ENCODE measurements at regions not wholly inside any gene's neighbourhood (a gene's known extent, or its start where the extent isn't known, plus 50 kb on each side); places are given as distances from the start of the nearest gene placed in this dataset.

GRCh38 chr3:64916192-64916798, 228.5 kb upstream of the ADAMTS9 start:
- Mint-ChIP-seq H3K9me3 (peaks cover 4% of the 10 kb centered on the region), H3K27ac (no peak overlapping the region), H3K4me1 (no peaks in the 10 kb centered on the region), H3K36me3 (no peaks in the 10 kb centered on the region), H3K4me3 (no peak overlapping the region), H3K27me3 (no peaks in the 10 kb centered on the region)
- ATAC-seq (ENCODE audit: low read depth): no peak
- POLR2A ChIA-PET: no interaction called here
- no peak for DNase-seq

- peaks cover 4% of the 10 kb centered on the region for H3K9me3 Mint-ChIP-seq
- no peaks in the 10 kb centered on the region for H3K27me3 Mint-ChIP-seq
- ATAC-seq (ENCODE audit: low read depth) (no peak), DNase-seq (no peak)
- POLR2A ChIA-PET: no interaction called here
- no peaks in the 10 kb centered on the region for H3K36me3 Mint-ChIP-seq
- no peaks in the 10 kb centered on the region for H3K4me1 Mint-ChIP-seq
- H3K4me3 Mint-ChIP-seq: no peak overlapping the region
- H3K27ac Mint-ChIP-seq: no peak overlapping the region
These were observed 228.0 kb upstream of the ADAMTS9 start for GRCh38 chr3:64915778-64916177.

- Mint-ChIP-seq H3K9me3 (peaks cover 8% of the 10 kb centered on the region), H3K27ac (no peak overlapping the region), H3K36me3 (no peaks in the 10 kb centered on the region), H3K4me1 (no peaks in the 10 kb centered on the region), H3K27me3 (no peaks in the 10 kb centered on the region), H3K4me3 (no peak overlapping the region)
- no peak for DNase-seq
- POLR2A ChIA-PET: no interaction called here
- ATAC-seq (ENCODE audit: low read depth): no peak
These were observed 225.7 kb upstream of the ADAMTS9 start for GRCh38 chr3:64913515-64913914.

- H3K9me3 Mint-ChIP-seq: peaks cover 8% of the 10 kb centered on the region
- H3K27ac Mint-ChIP-seq: no peak overlapping the region
- H3K36me3 Mint-ChIP-seq: no peaks in the 10 kb centered on the region
- DNase-seq (no peak), ATAC-seq (ENCODE audit: low read depth) (no peak)
- no peaks in the 10 kb centered on the region for H3K4me1 Mint-ChIP-seq
- H3K4me3 Mint-ChIP-seq: no peak overlapping the region
- H3K27me3 Mint-ChIP-seq: no peaks in the 10 kb centered on the region
- POLR2A ChIA-PET: no interaction called here
These were observed 223.3 kb upstream of the ADAMTS9 start for GRCh38 chr3:64911138-64911537.

- no peaks in the 10 kb centered on the region for H3K27me3 Mint-ChIP-seq
- POLR2A ChIA-PET: no interaction called here
- H3K9me3 Mint-ChIP-seq: peaks cover 9% of the 10 kb centered on the region
- H3K4me3 Mint-ChIP-seq: no peak overlapping the region
- H3K4me1 Mint-ChIP-seq: no peaks in the 10 kb centered on the region
- H3K27ac Mint-ChIP-seq: no peak overlapping the region
- DNase-seq (no peak), ATAC-seq (ENCODE audit: low read depth) (no peak)
- H3K36me3 Mint-ChIP-seq: no peaks in the 10 kb centered on the region
These were observed 222.1 kb upstream of the ADAMTS9 start for GRCh38 chr3:64909757-64910467.

- POLR2A ChIA-PET: no interaction called here
These were observed 221.2 kb upstream of the ADAMTS9 start for GRCh38 chr3:64909011-64909410.

GRCh38 chr3:64908251-64908685, 220.5 kb upstream of the ADAMTS9 start:
- no peak overlapping the region for H3K4me3 Mint-ChIP-seq
- H3K27me3 Mint-ChIP-seq: no peaks in the 10 kb centered on the region
- POLR2A ChIA-PET: no interaction called here
- ATAC-seq (ENCODE audit: low read depth): no peak
- no peak for DNase-seq
- H3K9me3 Mint-ChIP-seq: peaks cover 6% of the 10 kb centered on the region
- no peaks in the 10 kb centered on the region for H3K4me1 Mint-ChIP-seq
- H3K36me3 Mint-ChIP-seq: no peaks in the 10 kb centered on the region
- H3K27ac Mint-ChIP-seq: no peak overlapping the region

More at GRCh38 chr3:64909011-64909410, 221.2 kb upstream of the ADAMTS9 start:
- no peak overlapping the region for H3K27ac Mint-ChIP-seq
- peaks cover 6% of the 10 kb centered on the region for H3K9me3 Mint-ChIP-seq
- no peaks in the 10 kb centered on the region for H3K36me3 Mint-ChIP-seq
- H3K4me3 Mint-ChIP-seq: no peak overlapping the region
- no peaks in the 10 kb centered on the region for H3K4me1 Mint-ChIP-seq
- no peak for DNase-seq
- no peak for ATAC-seq (ENCODE audit: low read depth)
- H3K27me3 Mint-ChIP-seq: no peaks in the 10 kb centered on the region

GRCh38 chr3:64905906-64906410, 218.2 kb upstream of the ADAMTS9 start:
- ATAC-seq (ENCODE audit: low read depth): no peak
- no peaks in the 10 kb centered on the region for H3K4me1 Mint-ChIP-seq
- peaks cover 6% of the 10 kb centered on the region for H3K9me3 Mint-ChIP-seq
- no peak overlapping the region for H3K27ac Mint-ChIP-seq
- H3K4me3 Mint-ChIP-seq: no peak overlapping the region
- POLR2A ChIA-PET: no interaction called here
- no peaks in the 10 kb centered on the region for H3K27me3 Mint-ChIP-seq
- no peaks in the 10 kb centered on the region for H3K36me3 Mint-ChIP-seq
- no peak for DNase-seq

- no peaks in the 10 kb centered on the region for H3K36me3 Mint-ChIP-seq
- no peaks in the 10 kb centered on the region for H3K27me3 Mint-ChIP-seq
- DNase-seq (no peak), ATAC-seq (ENCODE audit: low read depth) (no peak)
- peaks cover 2% of the 10 kb centered on the region for H3K4me1 Mint-ChIP-seq
- H3K27ac Mint-ChIP-seq: no peak overlapping the region
- POLR2A ChIA-PET: no interaction called here
- H3K9me3 Mint-ChIP-seq: peaks cover 5% of the 10 kb centered on the region
- H3K4me3 Mint-ChIP-seq: no peak overlapping the region
These were observed 215.2 kb upstream of the ADAMTS9 start for GRCh38 chr3:64903006-64903405.

- no peaks in the 10 kb centered on the region for H3K27me3 Mint-ChIP-seq
- DNase-seq: no peak
- peaks cover 2% of the 10 kb centered on the region for H3K4me1 Mint-ChIP-seq
- POLR2A ChIA-PET: no interaction called here
- no peaks in the 10 kb centered on the region for H3K36me3 Mint-ChIP-seq
- H3K4me3 Mint-ChIP-seq: no peak overlapping the region
- peaks cover 5% of the 10 kb centered on the region for H3K9me3 Mint-ChIP-seq
- H3K27ac Mint-ChIP-seq: no peak overlapping the region
- no peak for ATAC-seq (ENCODE audit: low read depth)
These were observed 214.3 kb upstream of the ADAMTS9 start for GRCh38 chr3:64901986-64902516.

- Mint-ChIP-seq H3K9me3 (peaks cover 5% of the 10 kb centered on the region), H3K27ac (no peak overlapping the region)
- POLR2A ChIA-PET: no interaction called here
These were observed 213.7 kb upstream of the ADAMTS9 start for GRCh38 chr3:64901522-64901885.

GRCh38 chr3:64900617-64901521, 213.1 kb upstream of the ADAMTS9 start:
- H3K4me1 Mint-ChIP-seq: peaks cover 2% of the 10 kb centered on the region
- no peak overlapping the region for H3K27ac Mint-ChIP-seq
- H3K27me3 Mint-ChIP-seq: no peaks in the 10 kb centered on the region
- H3K9me3 Mint-ChIP-seq: peaks cover 5% of the 10 kb centered on the region
- H3K4me3 Mint-ChIP-seq: no peak overlapping the region
- no peak for ATAC-seq (ENCODE audit: low read depth)
- POLR2A ChIA-PET: no interaction called here
- no peak for DNase-seq
- H3K36me3 Mint-ChIP-seq: no peaks in the 10 kb centered on the region

More at GRCh38 chr3:64901522-64901885, 213.7 kb upstream of the ADAMTS9 start:
- no peaks in the 10 kb centered on the region for H3K36me3 Mint-ChIP-seq
- H3K4me1 Mint-ChIP-seq: peaks cover 2% of the 10 kb centered on the region
- ATAC-seq (ENCODE audit: low read depth) (no peak), DNase-seq (no peak)
- H3K4me3 Mint-ChIP-seq: no peak overlapping the region
- H3K27me3 Mint-ChIP-seq: no peaks in the 10 kb centered on the region

- H3K4me1 Mint-ChIP-seq: peaks cover 2% of the 10 kb centered on the region
- no peak for DNase-seq
- no peak overlapping the region for H3K4me3 Mint-ChIP-seq
- no peaks in the 10 kb centered on the region for H3K36me3 Mint-ChIP-seq
- POLR2A ChIA-PET: no interaction called here
- no peaks in the 10 kb centered on the region for H3K27me3 Mint-ChIP-seq
- H3K9me3 Mint-ChIP-seq: peaks cover 5% of the 10 kb centered on the region
- no peak for ATAC-seq (ENCODE audit: low read depth)
- H3K27ac Mint-ChIP-seq: no peak overlapping the region
These were observed 212.4 kb upstream of the ADAMTS9 start for GRCh38 chr3:64900156-64900555.
